Spleen (tissue), 11 donors: ENCODE measurements at regions not wholly inside any gene's neighbourhood (a gene's known extent, or its start where the extent isn't known, plus 50 kb on each side); places are given as distances from the start of the nearest gene placed in this dataset.
A peak's percentile ranks its signal among the peaks of the same experiment; 100 is the strongest.

ENCODE experiments used
- DNase-seq: peaks from one replicate; pipeline ENCODE4 v3.0.0-alpha.2; 2020
- H3K27ac ChIP-seq, 8 donors: fragments of 200-600 bp; sonication (generic) in 7 of 8; 1 replicate in 4 of 8; 2 replicates in 4 of 8; pipeline versions ENCODE4 v1.5.0 to v1.8.0; 2016 to 2021; ENCODE audit warnings: inconsistent platforms in 4 of 8, mild to moderate bottlenecking in 4 of 8, moderate library complexity in 1 of 8
- H3K27me3 ChIP-seq, 7 donors: fragments of 200-600 bp; sonication (generic) in 6 of 7; replicated peaks in 1 of 7; 1 replicate in 4 of 7; 2 replicates in 3 of 7; pipeline versions ENCODE4 v1.5.0 to v1.8.0; 2016 to 2021; ENCODE audit warnings: inconsistent platforms in 3 of 7, mild to moderate bottlenecking in 1 of 7
- H3K36me3 ChIP-seq, 6 donors: fragments of 200-600 bp; sonication (generic) in 5 of 6; 1 replicate in 4 of 6; 2 replicates in 2 of 6; pipeline versions ENCODE4 v1.5.0 to v1.8.0; 2016 to 2021; ENCODE audit warnings: inconsistent platforms in 2 of 6
- H3K4me1 ChIP-seq, 6 donors: fragments of 200-600 bp; sonication (generic) in 5 of 6; 1 replicate in 3 of 6; 2 replicates in 3 of 6; pipeline versions ENCODE4 v1.5.0 to v1.8.0; 2016 to 2021; ENCODE audit warnings: inconsistent platforms in 3 of 6
- H3K4me3 ChIP-seq, 8 donors: fragments of 200-600 bp; sonication (generic) in 7 of 8; 1 replicate in 4 of 8; 2 replicates in 4 of 8; pipeline versions ENCODE4 v1.5.0 to v1.8.0; 2016 to 2021; ENCODE audit warnings: inconsistent platforms in 4 of 8, mild to moderate bottlenecking in 4 of 8, moderate library complexity in 2 of 8
- H3K9me3 ChIP-seq, 8 donors: fragments of 200-600 bp; sonication (generic) in 7 of 8; 1 replicate in 4 of 8; 2 replicates in 4 of 8; pipeline versions ENCODE4 v1.5.0 to v1.8.0; 2016 to 2021; ENCODE audit warnings: inconsistent platforms in 4 of 8
- CTCF ChIP-seq, 11 experiments: fragments of 200-600 bp in 7 of 11; fragments of 450-650 bp in 4 of 11; sonication (generic) in 4 of 11; IDR thresholded peaks in 8 of 11; conservative IDR thresholded peaks in 3 of 11; 1 replicate in 7 of 11; 2 replicates in 4 of 11; pipeline versions ENCODE4 v1.4.0 to v1.8.0; 2016 to 2021; ENCODE audit warnings: antibody characterized with exemption in 11 of 11, inconsistent platforms in 4 of 11, mild to moderate bottlenecking in 1 of 11
- POLR2A ChIP-seq, 3 donors: fragments of 450-650 bp; IDR thresholded peaks; one replicate each; pipeline ENCODE4 v1.5.1; 2017; ENCODE audit warnings: antibody characterized with exemption in 3 of 3, mild to moderate bottlenecking in 1 of 3
- POLR2AphosphoS5 ChIP-seq, 3 donors: sonication (generic); formaldehyde crosslinking; IDR thresholded peaks; one replicate each; pipeline ENCODE4 v1.5.1; 2017; ENCODE audit warnings: antibody characterized with exemption in 3 of 3
- WGBS, 5 donors: extraction: QIAGEN DNeasy Blood & Tissue Kit in 3 of 5; methylation state at CpG; one replicate each; pipeline versions ENCODE4 v1.1.5 to v1.1.7; 2013 to 2018; 5-methylcytosine and 5-hydroxymethylcytosine counted together
- intact Hi-C: fragments of 100-400 bp; cut with DNase I; formaldehyde crosslinking; loops from one replicate; pipeline ENCODE4 v1.15.0; 2023; ENCODE audit warnings: low total_unique reads
- donor health status: healthy with polysubstance abuse.
- donor health status: DM: no; HTN: no; CAD: no; lungs with moderate emphysema.
- donor health status: DM: no; HTN: no; CAD: no.
- donor health status: Bipolar disorder and iron deficiency.
- donor health status: healthy.
- donor health status: DM: no; HTN: no; CAD: no.
- donor health status: DM: yes; HTN: yes; CAD: no.

- WGBS, 5 donors = 0 to 22% (median 16%) methylated on average over 1 of the region's 1 CpG
Measured at GRCh38 chr11:93248602-93249001, 50.8 kb upstream of the SLC36A4 start.

GRCh38 chr11:93249459-93250220, 51.8 kb upstream of the SLC36A4 start:
- peaks cover 0 to 4% (median 0%) of the 10 kb centered on the region in 6 donors for H3K4me1 ChIP-seq

More at GRCh38 chr11:93248602-93249001, 50.8 kb upstream of the SLC36A4 start:
- no peak for DNase-seq
- H3K27me3 ChIP-seq = no peaks in the 10 kb centered on the region
- H3K9me3 ChIP-seq = no peaks in the 10 kb centered on the region
- peak overlapping the region in 1 of 8 donors; percentile 40 for H3K27ac ChIP-seq
- no peak overlapping the region for H3K4me3 ChIP-seq
- intact Hi-C loops = no loop called here
- peaks cover 0 to 4% (median 0%) of the 10 kb centered on the region in 6 donors for H3K4me1 ChIP-seq
- TF ChIP-seq POLR2AphosphoS5 (IDR thresholded peaks at IDR 0.05) (no peak), CTCF (IDR thresholded peaks at IDR 0.05 in 8 of 11, conservative IDR thresholded peaks at IDR 0.05 in 3 of 11) (no peak), POLR2A (IDR thresholded peaks at IDR 0.05) (no peak)
- H3K36me3 ChIP-seq = no peaks in the 10 kb centered on the region

GRCh38 chr11:93250326-93250725, 52.5 kb upstream of the SLC36A4 start:
- 82 to 93% (median 86%) methylated on average over 4 of the region's 4 CpGs for WGBS, 5 donors
- DNase-seq = no peak
- TF ChIP-seq POLR2A (IDR thresholded peaks at IDR 0.05) (no peak), CTCF (IDR thresholded peaks at IDR 0.05 in 8 of 11, conservative IDR thresholded peaks at IDR 0.05 in 3 of 11) (no peak), POLR2AphosphoS5 (IDR thresholded peaks at IDR 0.05) (no peak)
- H3K27ac ChIP-seq = no peak overlapping the region
- no peaks in the 10 kb centered on the region for H3K27me3 ChIP-seq
- H3K36me3 ChIP-seq = no peaks in the 10 kb centered on the region
- H3K9me3 ChIP-seq = no peaks in the 10 kb centered on the region
- peaks cover 0 to 4% (median 0%) of the 10 kb centered on the region in 6 donors for H3K4me1 ChIP-seq
- H3K4me3 ChIP-seq = no peak overlapping the region
- intact Hi-C loops = no loop called here

More at GRCh38 chr11:93249459-93250220, 51.8 kb upstream of the SLC36A4 start:
- intact Hi-C loops = no loop called here
- no peak overlapping the region for H3K4me3 ChIP-seq
- H3K27me3 ChIP-seq = no peaks in the 10 kb centered on the region
- H3K27ac ChIP-seq = peak overlapping the region in 3 of 8 donors; percentile 4 to 40 (median 18)
- 45 to 56% (median 52%) methylated on average over 7 of the region's 7 CpGs for WGBS, 5 donors
- TF ChIP-seq POLR2AphosphoS5 (IDR thresholded peaks at IDR 0.05) = no peak
- no peaks in the 10 kb centered on the region for H3K9me3 ChIP-seq
- no peak for DNase-seq
- H3K36me3 ChIP-seq = no peaks in the 10 kb centered on the region

DNA sequence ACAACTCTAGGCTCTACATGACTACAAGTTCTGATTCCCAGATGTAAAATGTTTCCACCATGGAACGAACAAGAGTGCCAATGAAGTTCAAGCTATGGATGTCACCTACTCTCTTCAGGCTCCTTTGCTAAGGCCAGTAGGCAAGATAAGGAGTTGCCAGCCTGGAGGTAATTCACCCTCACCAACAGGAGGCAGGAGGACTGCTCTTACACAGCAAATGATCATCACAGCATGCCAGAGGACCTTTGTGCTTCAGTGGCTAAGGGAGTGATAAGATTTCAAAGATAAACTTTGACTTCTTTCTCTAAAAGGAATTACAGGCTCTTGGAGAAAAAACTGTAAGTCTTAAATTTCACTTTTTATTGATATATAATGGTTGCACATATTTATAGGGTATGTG, 54.1 kb upstream of the SLC36A4 start:
- intact Hi-C loops = no loop called here
- DNase-seq = no peak
- no peak for TF ChIP-seq POLR2A (IDR thresholded peaks at IDR 0.05)
- TF ChIP-seq POLR2AphosphoS5 (IDR thresholded peaks at IDR 0.05) = no peak
- TF ChIP-seq CTCF (IDR thresholded peaks at IDR 0.05 in 8 of 11, conservative IDR thresholded peaks at IDR 0.05 in 3 of 11) = no peak
- WGBS, 5 donors = 74 to 94% (median 83%) methylated on average over 1 of the region's 1 CpG
- no peaks in the 10 kb centered on the region for H3K9me3 ChIP-seq
- no peak overlapping the region for H3K27ac ChIP-seq
- H3K27me3 ChIP-seq = no peaks in the 10 kb centered on the region
- no peaks in the 10 kb centered on the region for H3K36me3 ChIP-seq
- no peak overlapping the region for H3K4me3 ChIP-seq
- peaks cover 0 to 4% (median 0%) of the 10 kb centered on the region in 6 donors for H3K4me1 ChIP-seq
